ENCODE measurements at regions not wholly inside any gene's neighbourhood (a gene's known extent, or its start where the extent isn't known, plus 50 kb on each side); places are given as distances from the start of the nearest gene placed in this dataset.
"Not testable (repeated sequence)": the region's sequence is repeated elsewhere in the genome, so short reads cannot be mapped to it uniquely, and the experiment has no call there.

GRCh38 chr9:22970434-22970975, 523.9 kb downstream of the DMRTA1 start:
- Histone ChIP-seq H3K9ac (ENCODE audit: low read depth, low read length) (no peak overlapping the region), H3K27ac (ENCODE audit: low read depth, low read length) (peak overlapping the region; percentile 83), H3K4me3 (ENCODE audit: low read depth, low read length) (no peak overlapping the region), H3K4me1 (ENCODE audit: control insufficient read depth, insufficient read depth, low read length) (peaks cover 25% of the 10 kb centered on the region), H3K9me3 (ENCODE audit: control insufficient read depth, insufficient read depth, low read length) (no peaks in the 10 kb centered on the region), H3K27me3 (ENCODE audit: control insufficient read depth, insufficient read depth, low read length) (no peaks in the 10 kb centered on the region), H3K36me3 (ENCODE audit: control insufficient read depth, insufficient read depth, low read length) (no peaks in the 10 kb centered on the region)

- no peak overlapping the region for H3K4me3 ChIP-seq (ENCODE audit: low read depth, low read length)
- H3K9ac ChIP-seq (ENCODE audit: low read depth, low read length), result no peak overlapping the region
- no peaks in the 10 kb centered on the region for H3K9me3 ChIP-seq (ENCODE audit: control insufficient read depth, insufficient read depth, low read length)
- no peaks in the 10 kb centered on the region for H3K27me3 ChIP-seq (ENCODE audit: control insufficient read depth, insufficient read depth, low read length)
- H3K4me1 ChIP-seq (ENCODE audit: control insufficient read depth, insufficient read depth, low read length), result 0 out of 2 replicates have a peak, but pooled peaks cover 2% of the 10 kb centered on the region
- no peak overlapping the region for H3K27ac ChIP-seq (ENCODE audit: low read depth, low read length)
- H3K36me3 ChIP-seq (ENCODE audit: control insufficient read depth, insufficient read depth, low read length), result no peaks in the 10 kb centered on the region
These were observed 529.3 kb downstream of the DMRTA1 start for GRCh38 chr9:22975951-22976350.

- Histone ChIP-seq H3K27me3 (ENCODE audit: control insufficient read depth, insufficient read depth, low read length) (no peaks in the 10 kb centered on the region), H3K4me1 (ENCODE audit: control insufficient read depth, insufficient read depth, low read length) (no peaks in the 10 kb centered on the region), H3K27ac (ENCODE audit: low read depth, low read length) (no peak overlapping the region), H3K4me3 (ENCODE audit: low read depth, low read length) (no peak overlapping the region), H3K9me3 (ENCODE audit: control insufficient read depth, insufficient read depth, low read length) (no peaks in the 10 kb centered on the region), H3K36me3 (ENCODE audit: control insufficient read depth, insufficient read depth, low read length) (no peaks in the 10 kb centered on the region), H3K9ac (ENCODE audit: low read depth, low read length) (no peak overlapping the region)
These were observed 529.8 kb downstream of the DMRTA1 start for GRCh38 chr9:22976454-22976853.

GRCh38 chr9:22980429-22980828, 533.8 kb downstream of the DMRTA1 start:
- H3K4me1 ChIP-seq (ENCODE audit: control insufficient read depth, insufficient read depth, low read length); H3K27me3 ChIP-seq (ENCODE audit: control insufficient read depth, insufficient read depth, low read length); H3K36me3 ChIP-seq (ENCODE audit: control insufficient read depth, insufficient read depth, low read length); H3K27ac ChIP-seq (ENCODE audit: low read depth, low read length); H3K4me3 ChIP-seq (ENCODE audit: low read depth, low read length); H3K9ac ChIP-seq (ENCODE audit: low read depth, low read length); H3K9me3 ChIP-seq (ENCODE audit: control insufficient read depth, insufficient read depth, low read length): not testable (repeated sequence)

GRCh38 chr9:22986556-22986955, 539.9 kb downstream of the DMRTA1 start:
- no peaks in the 10 kb centered on the region for H3K9me3 ChIP-seq (ENCODE audit: control insufficient read depth, insufficient read depth, low read length)
- no peak overlapping the region for H3K9ac ChIP-seq (ENCODE audit: low read depth, low read length)
- no peaks in the 10 kb centered on the region for H3K4me1 ChIP-seq (ENCODE audit: control insufficient read depth, insufficient read depth, low read length)
- H3K27ac ChIP-seq (ENCODE audit: low read depth, low read length), result no peak overlapping the region
- no peaks in the 10 kb centered on the region for H3K27me3 ChIP-seq (ENCODE audit: control insufficient read depth, insufficient read depth, low read length)
- H3K36me3 ChIP-seq (ENCODE audit: control insufficient read depth, insufficient read depth, low read length), result no peaks in the 10 kb centered on the region
- no peak overlapping the region for H3K4me3 ChIP-seq (ENCODE audit: low read depth, low read length)

GRCh38 chr9:22990349-22990748, 543.7 kb downstream of the DMRTA1 start:
- Histone ChIP-seq H3K27me3 (ENCODE audit: control insufficient read depth, insufficient read depth, low read length) (no peaks in the 10 kb centered on the region), H3K9ac (ENCODE audit: low read depth, low read length) (no peak overlapping the region), H3K4me1 (ENCODE audit: control insufficient read depth, insufficient read depth, low read length) (no peaks in the 10 kb centered on the region), H3K4me3 (ENCODE audit: low read depth, low read length) (no peak overlapping the region), H3K27ac (ENCODE audit: low read depth, low read length) (no peak overlapping the region), H3K9me3 (ENCODE audit: control insufficient read depth, insufficient read depth, low read length) (no peaks in the 10 kb centered on the region), H3K36me3 (ENCODE audit: control insufficient read depth, insufficient read depth, low read length) (no peaks in the 10 kb centered on the region)

- Histone ChIP-seq H3K27me3 (ENCODE audit: control insufficient read depth, insufficient read depth, low read length) (no peaks in the 10 kb centered on the region), H3K36me3 (ENCODE audit: control insufficient read depth, insufficient read depth, low read length) (no peaks in the 10 kb centered on the region), H3K9ac (ENCODE audit: low read depth, low read length) (no peak overlapping the region), H3K27ac (ENCODE audit: low read depth, low read length) (no peak overlapping the region), H3K4me3 (ENCODE audit: low read depth, low read length) (no peak overlapping the region), H3K4me1 (ENCODE audit: control insufficient read depth, insufficient read depth, low read length) (no peaks in the 10 kb centered on the region), H3K9me3 (ENCODE audit: control insufficient read depth, insufficient read depth, low read length) (peaks cover 12% of the 10 kb centered on the region)
These were observed 546.2 kb downstream of the DMRTA1 start for GRCh38 chr9:22992780-22993179.

- H3K9ac ChIP-seq (ENCODE audit: low read depth, low read length), result no peak overlapping the region
- peaks cover 24% of the 10 kb centered on the region for H3K9me3 ChIP-seq (ENCODE audit: control insufficient read depth, insufficient read depth, low read length)
- H3K27ac ChIP-seq (ENCODE audit: low read depth, low read length), result no peak overlapping the region
- no peaks in the 10 kb centered on the region for H3K36me3 ChIP-seq (ENCODE audit: control insufficient read depth, insufficient read depth, low read length)
- H3K4me1 ChIP-seq (ENCODE audit: control insufficient read depth, insufficient read depth, low read length), result no peaks in the 10 kb centered on the region
- H3K27me3 ChIP-seq (ENCODE audit: control insufficient read depth, insufficient read depth, low read length), result no peaks in the 10 kb centered on the region
- H3K4me3 ChIP-seq (ENCODE audit: low read depth, low read length), result no peak overlapping the region
These were observed 551.3 kb downstream of the DMRTA1 start for GRCh38 chr9:22997923-22998322.

- no peaks in the 10 kb centered on the region for H3K9me3 ChIP-seq (ENCODE audit: control insufficient read depth, insufficient read depth, low read length)
- no peak overlapping the region for H3K4me3 ChIP-seq (ENCODE audit: low read depth, low read length)
- H3K9ac ChIP-seq (ENCODE audit: low read depth, low read length), result no peak overlapping the region
- no peaks in the 10 kb centered on the region for H3K36me3 ChIP-seq (ENCODE audit: control insufficient read depth, insufficient read depth, low read length)
- H3K4me1 ChIP-seq (ENCODE audit: control insufficient read depth, insufficient read depth, low read length), result peaks cover 3% of the 10 kb centered on the region; the same call in 1 of the 2 replicates
- no peaks in the 10 kb centered on the region for H3K27me3 ChIP-seq (ENCODE audit: control insufficient read depth, insufficient read depth, low read length)
- no peak overlapping the region for H3K27ac ChIP-seq (ENCODE audit: low read depth, low read length)
These were observed 558.5 kb downstream of the DMRTA1 start for GRCh38 chr9:23005156-23005555.

GRCh38 chr9:23006127-23006526, 559.5 kb downstream of the DMRTA1 start:
- H3K4me3 ChIP-seq (ENCODE audit: low read depth, low read length), result no peak overlapping the region
- no peaks in the 10 kb centered on the region for H3K27me3 ChIP-seq (ENCODE audit: control insufficient read depth, insufficient read depth, low read length)
- H3K9ac ChIP-seq (ENCODE audit: low read depth, low read length), result no peak overlapping the region
- no peaks in the 10 kb centered on the region for H3K36me3 ChIP-seq (ENCODE audit: control insufficient read depth, insufficient read depth, low read length)
- no peak overlapping the region for H3K27ac ChIP-seq (ENCODE audit: low read depth, low read length)
- H3K4me1 ChIP-seq (ENCODE audit: control insufficient read depth, insufficient read depth, low read length), result peaks cover 3% of the 10 kb centered on the region; the same call in 1 of the 2 replicates
- no peaks in the 10 kb centered on the region for H3K9me3 ChIP-seq (ENCODE audit: control insufficient read depth, insufficient read depth, low read length)

GRCh38 chr9:23011669-23012068, 565.0 kb downstream of the DMRTA1 start:
- Histone ChIP-seq H3K9ac (ENCODE audit: low read depth, low read length) (no peak overlapping the region), H3K4me3 (ENCODE audit: low read depth, low read length) (no peak overlapping the region), H3K36me3 (ENCODE audit: control insufficient read depth, insufficient read depth, low read length) (no peaks in the 10 kb centered on the region), H3K27ac (ENCODE audit: low read depth, low read length) (no peak overlapping the region), H3K9me3 (ENCODE audit: control insufficient read depth, insufficient read depth, low read length) (no peaks in the 10 kb centered on the region), H3K27me3 (ENCODE audit: control insufficient read depth, insufficient read depth, low read length) (no peaks in the 10 kb centered on the region), H3K4me1 (ENCODE audit: control insufficient read depth, insufficient read depth, low read length) (no peaks in the 10 kb centered on the region)

GRCh38 chr9:23015557-23015956, 568.9 kb downstream of the DMRTA1 start:
- no peaks in the 10 kb centered on the region for H3K9me3 ChIP-seq (ENCODE audit: control insufficient read depth, insufficient read depth, low read length)
- no peak overlapping the region for H3K9ac ChIP-seq (ENCODE audit: low read depth, low read length)
- H3K27me3 ChIP-seq (ENCODE audit: control insufficient read depth, insufficient read depth, low read length), result no peaks in the 10 kb centered on the region
- no peaks in the 10 kb centered on the region for H3K4me1 ChIP-seq (ENCODE audit: control insufficient read depth, insufficient read depth, low read length)
- H3K27ac ChIP-seq (ENCODE audit: low read depth, low read length), result no peak overlapping the region
- H3K36me3 ChIP-seq (ENCODE audit: control insufficient read depth, insufficient read depth, low read length), result no peaks in the 10 kb centered on the region
- H3K4me3 ChIP-seq (ENCODE audit: low read depth, low read length), result no peak overlapping the region

All from HUES48 (cell line).